GM18909 (cell line): ENCODE measurements at regions not wholly inside any gene's neighbourhood (a gene's known extent, or its start where the extent isn't known, plus 50 kb on each side); places are given as distances from the start of the nearest gene placed in this dataset.
"Not testable (repeated sequence)": the region's sequence is repeated elsewhere in the genome, so short reads cannot be mapped to it uniquely, and the experiment has no call there.

ENCODE experiments used
- ATAC-seq: cut with Tn5 transposase; IDR thresholded peaks from one replicate; pipeline ENCODE4 v1.9.1; 2021; ENCODE audit warnings: mild to moderate bottlenecking; ENCODE audit not compliant: unreplicated experiment, poor library complexity

DNA sequence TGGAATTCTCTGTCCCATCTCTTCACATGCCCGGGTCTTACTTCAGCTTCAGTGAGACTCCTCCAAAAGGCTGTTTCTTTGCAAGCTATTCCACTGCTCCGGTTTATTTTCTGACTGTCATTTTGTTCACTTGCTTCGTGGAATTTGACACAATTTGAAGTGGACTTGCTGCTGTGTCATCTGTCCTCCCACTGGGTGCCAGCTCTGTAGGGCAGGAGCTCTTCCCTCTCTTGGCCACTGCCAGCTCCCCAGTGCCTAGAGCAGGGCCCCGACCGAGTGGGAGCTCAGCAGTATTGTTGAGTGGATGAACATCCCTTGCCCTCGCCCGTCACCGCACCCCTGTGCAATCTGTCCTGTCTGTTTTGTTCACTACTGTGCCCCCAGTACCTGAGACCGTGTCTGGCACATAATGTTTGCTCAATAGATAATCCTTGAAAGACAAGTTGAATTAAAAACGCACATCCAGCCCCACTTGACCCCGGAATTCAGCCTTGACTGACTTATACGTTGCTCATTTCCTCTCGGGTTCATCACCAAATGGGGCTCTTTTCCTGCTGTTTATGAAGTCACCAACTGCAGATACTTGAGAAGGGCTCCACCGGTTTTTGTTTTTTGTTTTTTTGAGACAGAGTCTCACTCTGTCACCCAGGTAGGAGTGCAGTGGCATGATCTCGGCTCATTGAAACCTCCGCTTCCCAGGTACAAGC, 170.3 kb upstream of the KCNG1 start:
- ATAC-seq: no peak

DNA sequence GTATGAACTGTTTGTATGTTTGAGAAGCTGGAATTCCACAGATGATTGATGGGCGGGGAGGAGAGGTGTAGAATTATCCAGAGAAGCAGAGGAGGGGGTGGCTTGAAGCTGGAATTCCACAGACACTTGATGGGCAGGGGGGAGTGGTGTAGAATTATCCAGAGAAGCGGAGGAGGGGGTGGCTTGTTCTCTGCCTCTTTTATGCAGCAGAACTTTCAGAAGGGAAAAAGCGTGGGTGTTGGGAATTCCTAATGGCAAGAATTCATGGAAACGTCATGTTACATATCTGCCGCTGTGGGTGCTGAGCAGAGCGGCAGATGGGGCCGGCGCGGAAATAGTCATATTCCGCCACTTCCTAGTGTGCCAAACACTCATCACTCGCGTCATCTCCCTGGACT, 167.9 kb upstream of the KCNG1 start:
- ATAC-seq: no peak

- ATAC-seq: no peak
Observed at GRCh38 chr20:51189814-51190782, 167.2 kb upstream of the KCNG1 start.

- ATAC-seq: no peak
Observed at GRCh38 chr20:51188941-51189340, 166.0 kb upstream of the KCNG1 start.

- no peak for ATAC-seq
Observed at GRCh38 chr20:51187261-51187660, 164.4 kb upstream of the KCNG1 start.

GRCh38 chr20:51185861-51186260, 163.0 kb upstream of the KCNG1 start:
- ATAC-seq: no peak

DNA sequence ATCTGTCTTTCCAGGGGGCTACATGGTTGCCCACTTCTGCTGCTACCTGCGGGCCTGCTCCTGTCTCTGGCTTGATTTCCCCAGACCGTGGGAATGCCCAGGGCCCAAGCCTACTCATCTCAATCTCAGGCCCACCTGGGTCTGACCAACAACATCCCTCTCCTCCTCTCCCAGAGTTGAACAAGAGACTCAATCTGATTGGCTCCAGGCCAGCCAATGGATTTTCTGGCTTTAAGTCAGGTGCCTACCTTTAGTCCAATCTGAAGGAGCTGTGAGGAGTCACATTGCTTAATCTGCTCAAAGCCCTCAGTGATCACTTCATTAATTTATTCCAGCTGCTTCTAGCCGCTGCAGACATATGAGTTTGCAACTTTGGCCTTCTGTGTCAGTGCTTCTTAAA, 162.4 kb upstream of the KCNG1 start:
- no peak for ATAC-seq

DNA sequence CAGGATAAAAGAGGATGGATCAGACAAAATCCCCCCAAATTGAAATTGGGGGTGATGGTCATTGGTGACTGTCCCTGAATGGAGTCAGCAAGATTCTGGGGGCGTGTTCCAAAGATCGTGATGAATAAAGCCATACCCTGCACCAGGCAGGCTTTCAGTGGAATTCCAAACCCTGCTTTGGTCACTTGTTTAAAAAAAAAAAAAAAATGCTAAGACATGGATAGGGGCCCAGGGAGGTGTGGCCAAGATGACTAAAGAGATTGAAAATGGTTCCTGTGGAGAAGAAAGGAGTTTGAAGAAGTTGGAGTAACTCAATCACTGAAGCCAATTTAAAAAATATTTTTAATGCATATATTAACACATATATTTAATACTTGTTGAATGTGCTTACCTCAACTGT, 161.4 kb upstream of the KCNG1 start:
- ATAC-seq: no peak

- no peak for ATAC-seq
Observed at GRCh38 chr20:51183451-51183850, 160.5 kb upstream of the KCNG1 start.

DNA sequence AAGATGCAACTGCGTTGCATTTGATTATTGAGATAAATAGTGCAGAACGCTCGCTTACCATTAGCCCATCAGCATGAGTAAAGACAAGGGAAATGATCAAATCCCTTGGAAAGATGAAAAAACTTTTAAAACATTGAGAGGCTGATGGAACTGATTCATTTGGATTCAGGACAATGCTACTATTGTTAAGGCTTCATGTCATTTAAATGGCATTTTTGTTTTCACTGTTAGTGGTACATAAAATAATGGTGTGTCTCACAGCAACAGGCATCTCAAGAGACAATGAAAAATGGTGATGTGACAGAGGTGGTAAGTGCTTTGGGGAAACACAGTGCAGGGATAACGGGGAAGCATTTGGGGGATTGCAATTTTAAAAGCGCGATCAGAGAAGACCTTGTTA, 159.7 kb upstream of the KCNG1 start:
- ATAC-seq: no peak

- no peak for ATAC-seq
Observed at GRCh38 chr20:51178153-51178552, 155.2 kb upstream of the KCNG1 start.

DNA sequence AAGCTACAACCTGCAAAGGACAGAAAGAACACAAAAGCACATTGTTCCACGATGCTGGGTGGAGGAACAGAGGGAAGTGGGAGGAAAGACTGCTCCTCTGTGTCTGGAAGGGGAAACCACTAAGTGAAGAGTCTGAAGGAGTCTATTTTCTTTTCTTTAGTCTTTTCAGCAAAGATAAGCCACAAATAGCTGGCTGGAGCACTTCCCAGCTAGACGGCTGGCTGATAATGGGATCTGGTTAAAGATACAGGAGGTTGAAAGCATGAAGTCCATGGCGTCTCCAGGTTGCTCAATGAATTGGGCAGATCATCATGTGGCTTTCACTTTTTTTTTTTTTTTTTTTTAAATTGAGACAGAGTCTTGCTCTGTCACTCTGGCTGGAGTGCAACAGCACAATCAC, 154.0 kb upstream of the KCNG1 start:
- no peak for ATAC-seq

DNA sequence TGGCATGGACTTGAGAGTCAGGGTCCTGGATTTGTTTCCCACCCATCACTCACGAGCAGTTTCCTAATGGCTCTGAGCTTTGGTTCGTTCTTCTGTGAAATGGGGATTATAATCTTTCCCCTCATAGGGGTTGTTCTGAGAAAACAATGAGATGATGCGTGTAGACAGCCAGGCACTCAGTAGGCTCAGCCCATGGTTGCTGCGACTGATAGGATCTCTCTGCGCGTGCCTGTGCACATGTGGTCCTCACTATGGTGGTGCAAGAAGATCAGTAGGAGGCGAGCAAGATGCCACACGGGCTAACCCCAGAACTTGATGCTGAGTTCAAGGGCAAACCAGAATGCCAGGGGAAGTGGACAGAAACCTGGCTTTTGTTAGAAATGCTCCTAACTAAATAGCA, 153.5 kb upstream of the KCNG1 start:
- ATAC-seq: no peak

DNA sequence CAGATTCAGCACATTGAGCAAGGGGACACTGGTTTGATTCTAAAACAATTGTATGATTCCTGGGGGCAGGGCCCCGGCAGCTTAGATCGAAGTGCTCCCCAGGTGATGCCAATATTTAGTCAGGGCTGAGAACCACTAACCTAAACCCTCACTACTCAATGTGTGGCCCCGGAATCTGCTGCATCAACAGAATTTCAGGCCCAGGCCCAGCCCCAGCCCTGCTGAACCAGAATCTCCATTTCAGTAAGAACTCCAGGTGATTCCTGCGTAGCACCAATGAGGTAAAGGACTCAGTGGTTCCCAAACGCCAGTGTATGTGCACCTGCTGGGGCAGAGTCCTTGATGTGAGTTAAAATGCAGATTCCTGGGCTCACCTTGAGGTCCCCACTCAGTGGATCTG, 152.8 kb upstream of the KCNG1 start:
- no peak for ATAC-seq

GRCh38 chr20:51175156-51175555, 152.2 kb upstream of the KCNG1 start:
- ATAC-seq: no peak

- no peak for ATAC-seq
Observed at GRCh38 chr20:51174536-51174935, 151.6 kb upstream of the KCNG1 start.

- no peak for ATAC-seq
Observed at GRCh38 chr20:51172558-51173428, 149.9 kb upstream of the KCNG1 start.

DNA sequence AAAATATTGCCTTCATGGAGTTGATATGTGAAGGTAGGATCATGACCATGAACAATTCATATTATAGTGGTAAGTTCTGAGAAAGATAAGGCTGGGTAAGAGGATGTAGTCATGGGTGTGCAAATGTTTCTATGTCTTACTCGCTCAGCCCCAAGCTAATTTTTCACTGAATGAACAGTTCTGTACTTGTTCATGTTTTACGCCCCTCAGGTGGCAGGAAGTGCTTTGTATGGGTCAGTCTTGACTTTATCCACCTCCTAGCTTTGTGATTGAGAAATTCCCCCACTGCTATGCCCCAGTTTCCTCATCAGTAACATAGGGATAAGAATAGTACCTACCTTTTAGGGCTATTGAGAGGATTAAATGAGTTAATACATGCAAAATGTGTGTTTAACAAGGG, 148.2 kb upstream of the KCNG1 start:
- no peak for ATAC-seq

GRCh38 chr20:51169813-51170212, 146.9 kb upstream of the KCNG1 start:
- no peak for ATAC-seq

- ATAC-seq: not testable (repeated sequence)
Observed at GRCh38 chr20:51167911-51168310, 145.0 kb upstream of the KCNG1 start.

- no peak for ATAC-seq
Observed at GRCh38 chr20:51166489-51166888, 143.6 kb upstream of the KCNG1 start.
